PFSK-1 (cell line): ENCODE measurements at regions not wholly inside any gene's neighbourhood (a gene's known extent, or its start where the extent isn't known, plus 50 kb on each side); places are given as distances from the start of the nearest gene placed in this dataset.

ENCODE experiments used
- FOXP2 ChIP-seq: optimal IDR thresholded peaks from 2 replicates; pipeline ENCODE3; 2011; ENCODE audit warnings: borderline replicate concordance, control low read depth, inconsistent platforms; ENCODE audit not compliant: insufficient read depth; ENCODE audit errors: extremely low read length, extremely low read depth
- POLR2AphosphoS5 ChIP-seq: IDR thresholded peaks from 2 replicates; pipeline ENCODE4 v1.6.1; 2012; ENCODE audit warnings: low read depth, mild to moderate bottlenecking, control low read depth, low read length, moderate library complexity
- REST ChIP-seq, 2 experiments: IDR thresholded peaks; 2 replicates each; pipeline versions ENCODE4 v1.6.1 to v1.8.0; 2011 to 2012; ENCODE audit warnings: low read depth in 2 of 2, low read length in 2 of 2, control low read depth in 1 of 2, inconsistent platforms in 1 of 2, mild to moderate bottlenecking in 1 of 2, moderate library complexity in 1 of 2; ENCODE audit not compliant: insufficient read depth in 1 of 2
- SIN3A ChIP-seq: IDR thresholded peaks from 2 replicates; pipeline ENCODE4 v1.6.1; 2012; ENCODE audit warnings: mild to moderate bottlenecking, low read length, moderate library complexity, borderline replicate concordance; ENCODE audit not compliant: insufficient read depth
- TAF1 ChIP-seq: IDR thresholded peaks from 2 replicates; pipeline ENCODE4 v1.6.1; 2012; ENCODE audit warnings: low read length, control low read depth, borderline replicate concordance; ENCODE audit not compliant: insufficient read depth

GRCh38 chr12:59386236-59386635 is 209.6 kb upstream of the SLC16A7 start:
- TF ChIP-seq FOXP2 (no peak), SIN3A (no peak), POLR2AphosphoS5 (no peak), REST (IDR thresholded peaks at IDR 0.05; ENCODE audit: insufficient read depth in 1 of 2, low read depth in 2 of 2, low read length in 2 of 2) (no peak)

GRCh38 chr12:59383079-59383822 is 212.6 kb upstream of the SLC16A7 start:
- TF ChIP-seq TAF1 = no peak
- TF ChIP-seq POLR2AphosphoS5 = no peak
- no peak for TF ChIP-seq FOXP2
- TF ChIP-seq SIN3A = no peak
- TF ChIP-seq REST (IDR thresholded peaks at IDR 0.05; ENCODE audit: insufficient read depth in 1 of 2, low read depth in 2 of 2, low read length in 2 of 2) = no peak

GRCh38 chr12:59382282-59383078 is 213.3 kb upstream of the SLC16A7 start:
- no peak for TF ChIP-seq TAF1
- TF ChIP-seq POLR2AphosphoS5 = no peak
- TF ChIP-seq FOXP2 = no peak
- no peak for TF ChIP-seq SIN3A
- TF ChIP-seq REST (IDR thresholded peaks at IDR 0.05; ENCODE audit: insufficient read depth in 1 of 2, low read depth in 2 of 2, low read length in 2 of 2) = no peak

- TF ChIP-seq FOXP2 (no peak), TAF1 (no peak), SIN3A (no peak), POLR2AphosphoS5 (no peak), REST (IDR thresholded peaks at IDR 0.05; ENCODE audit: insufficient read depth in 1 of 2, low read depth in 2 of 2, low read length in 2 of 2) (no peak)
Observed at GRCh38 chr12:59381106-59381505, 214.7 kb upstream of the SLC16A7 start.
